ENCODE measurements at regions not wholly inside any gene's neighbourhood (a gene's known extent, or its start where the extent isn't known, plus 50 kb on each side); places are given as distances from the start of the nearest gene placed in this dataset.

GRCh38 chr21:28826569-28826968, 166.1 kb downstream of the LTN1 start:
- DNase-seq, result no peak

- DNase-seq, result no peak
These were observed 166.7 kb downstream of the LTN1 start for GRCh38 chr21:28826021-28826420.

GRCh38 chr21:28823429-28823828, 169.2 kb downstream of the LTN1 start:
- DNase-seq, result no peak

- DNase-seq, result no peak
These were observed 170.0 kb downstream of the LTN1 start for GRCh38 chr21:28822486-28823335.

GRCh38 chr21:28822123-28822399, 170.6 kb downstream of the LTN1 start:
- no peak for DNase-seq

GRCh38 chr21:28821276-28822122, 171.2 kb downstream of the LTN1 start:
- DNase-seq, result no peak

GRCh38 chr21:28818663-28819278, 173.9 kb downstream of the LTN1 start:
- DNase-seq, result no peak

GRCh38 chr21:28817871-28818270, 174.8 kb downstream of the LTN1 start:
- DNase-seq, result no peak

GRCh38 chr21:28811860-28812259, 180.8 kb downstream of the LTN1 start:
- DNase-seq, result no peak

GRCh38 chr21:28810826-28811524, 181.7 kb downstream of the LTN1 start:
- no peak for DNase-seq

GRCh38 chr21:28805885-28806284, 186.8 kb downstream of the LTN1 start:
- no peak for DNase-seq

GRCh38 chr21:28804089-28804670, 188.5 kb downstream of the LTN1 start:
- no peak for DNase-seq

GRCh38 chr21:28801906-28802305, 190.8 kb downstream of the LTN1 start:
- no peak for DNase-seq

GRCh38 chr21:28799926-28800325, 192.8 kb downstream of the LTN1 start:
- DNase-seq, result no peak

- DNase-seq, result no peak
These were observed 193.9 kb downstream of the LTN1 start for GRCh38 chr21:28798798-28799197.

GRCh38 chr21:28795251-28795650, 197.4 kb downstream of the LTN1 start:
- DNase-seq, result no peak

GRCh38 chr21:28794371-28794851, 198.3 kb downstream of the LTN1 start:
- DNase-seq, result no peak

GRCh38 chr21:28793043-28793442, 199.6 kb downstream of the LTN1 start:
- DNase-seq, result no peak

- no peak for DNase-seq
These were observed 200.9 kb downstream of the LTN1 start for GRCh38 chr21:28791595-28792282.

GRCh38 chr21:28790335-28790734, 202.3 kb downstream of the LTN1 start:
- no peak for DNase-seq

- DNase-seq, result no peak
These were observed 203.2 kb downstream of the LTN1 start for GRCh38 chr21:28789523-28789922.

GRCh38 chr21:28788030-28788429, 204.6 kb downstream of the LTN1 start:
- DNase-seq, result no peak
